ENCODE measurements at regions not wholly inside any gene's neighbourhood (a gene's known extent, or its start where the extent isn't known, plus 50 kb on each side); places are given as distances from the start of the nearest gene placed in this dataset.
A peak's percentile ranks its signal among the peaks of the same experiment; 100 is the strongest.

- H3K4me3 ChIP-seq (ENCODE audit: low read length): no peak overlapping the region
- no peaks in the 10 kb centered on the region for H3K36me3 ChIP-seq (ENCODE audit: control insufficient read depth, low read length)
- H3K9me3 ChIP-seq (ENCODE audit: control insufficient read depth, insufficient read depth, low read length): no peaks in the 10 kb centered on the region
- H3F3A ChIP-seq (ENCODE audit: control insufficient read depth, insufficient read depth): no peaks in the 10 kb centered on the region
- no peak overlapping the region for H3K27ac ChIP-seq (ENCODE audit: low read depth, low read length)
- H3K4me1 ChIP-seq (ENCODE audit: control insufficient read depth, low read length): no peaks in the 10 kb centered on the region
- H3K9me2 ChIP-seq (replicated peaks; ENCODE audit: control insufficient read depth, low read length): no peaks in the 10 kb centered on the region
- no peaks in the 10 kb centered on the region for H3K27me3 ChIP-seq (ENCODE audit: control insufficient read depth, low read length)
- no peaks in the 10 kb centered on the region for H4K20me1 ChIP-seq (ENCODE audit: control insufficient read depth, insufficient read depth, low read depth, low read length)
- TF ChIP-seq EZH2phosphoT487 (IDR thresholded peaks at IDR 0.05; ENCODE audit: borderline replicate concordance, low read length) (no peak), CTCF (IDR thresholded peaks at IDR 0.05; ENCODE audit: low read depth, low read length, poor library complexity, severe bottlenecking) (peak; percentile 57)
- no peak overlapping the region for H3K4me2 ChIP-seq (ENCODE audit: low read length)
- no peaks in the 10 kb centered on the region for H3K79me2 ChIP-seq (ENCODE audit: control insufficient read depth, low read length)
Observed at GRCh38 chrX:49754233-49754857, 58.6 kb upstream of the PAGE1 start.

GRCh38 chrX:49753691-49754090 is 57.9 kb upstream of the PAGE1 start:
- no peaks in the 10 kb centered on the region for H3K4me1 ChIP-seq (ENCODE audit: control insufficient read depth, low read length)

GRCh38 chrX:49748211-49748956 is 52.6 kb upstream of the PAGE1 start:
- no peaks in the 10 kb centered on the region for H3K27me3 ChIP-seq (ENCODE audit: control insufficient read depth, low read length)
- no peaks in the 10 kb centered on the region for H3K4me1 ChIP-seq (ENCODE audit: control insufficient read depth, low read length)
- H3K4me3 ChIP-seq (ENCODE audit: low read length): no peak overlapping the region
- no peaks in the 10 kb centered on the region for H3K36me3 ChIP-seq (ENCODE audit: control insufficient read depth, low read length)
- no peak overlapping the region for H3K27ac ChIP-seq (ENCODE audit: low read depth, low read length)
- TF ChIP-seq CTCF (IDR thresholded peaks at IDR 0.05; ENCODE audit: low read depth, low read length, poor library complexity, severe bottlenecking) (no peak), EZH2phosphoT487 (IDR thresholded peaks at IDR 0.05; ENCODE audit: borderline replicate concordance, low read length) (no peak)
- no peaks in the 10 kb centered on the region for H4K20me1 ChIP-seq (ENCODE audit: control insufficient read depth, insufficient read depth, low read depth, low read length)
- no peak overlapping the region for H3K4me2 ChIP-seq (ENCODE audit: low read length)
- no peaks in the 10 kb centered on the region for H3F3A ChIP-seq (ENCODE audit: control insufficient read depth, insufficient read depth)
- H3K79me2 ChIP-seq (ENCODE audit: control insufficient read depth, low read length): no peaks in the 10 kb centered on the region
- no peaks in the 10 kb centered on the region for H3K9me3 ChIP-seq (ENCODE audit: control insufficient read depth, insufficient read depth, low read length)
- no peaks in the 10 kb centered on the region for H3K9me2 ChIP-seq (replicated peaks; ENCODE audit: control insufficient read depth, low read length)

More at GRCh38 chrX:49753691-49754090, 57.9 kb upstream of the PAGE1 start:
- Histone ChIP-seq H3K4me3 (ENCODE audit: low read length) (no peak overlapping the region), H3K9me2 (replicated peaks; ENCODE audit: control insufficient read depth, low read length) (no peaks in the 10 kb centered on the region), H3K79me2 (ENCODE audit: control insufficient read depth, low read length) (no peaks in the 10 kb centered on the region), H3K27me3 (ENCODE audit: control insufficient read depth, low read length) (no peaks in the 10 kb centered on the region), H3K4me2 (ENCODE audit: low read length) (no peak overlapping the region), H3K36me3 (ENCODE audit: control insufficient read depth, low read length) (no peaks in the 10 kb centered on the region), H4K20me1 (ENCODE audit: control insufficient read depth, insufficient read depth, low read depth, low read length) (no peaks in the 10 kb centered on the region), H3K9me3 (ENCODE audit: control insufficient read depth, insufficient read depth, low read length) (no peaks in the 10 kb centered on the region), H3K27ac (ENCODE audit: low read depth, low read length) (no peak overlapping the region), H3F3A (ENCODE audit: control insufficient read depth, insufficient read depth) (no peaks in the 10 kb centered on the region)
- TF ChIP-seq CTCF (IDR thresholded peaks at IDR 0.05; ENCODE audit: low read depth, low read length, poor library complexity, severe bottlenecking) (no peak), EZH2phosphoT487 (IDR thresholded peaks at IDR 0.05; ENCODE audit: borderline replicate concordance, low read length) (no peak)

Measured in DOHH2 (cell line).